IPS-18c (cell line): ENCODE measurements at regions not wholly inside any gene's neighbourhood (a gene's known extent, or its start where the extent isn't known, plus 50 kb on each side); places are given as distances from the start of the nearest gene placed in this dataset.

ENCODE experiments used
- H3K4me3 ChIP-seq: 2 replicates; pipeline ENCODE4 v1.7.0; 2013; ENCODE audit warnings: low read depth, mild to moderate bottlenecking, low read length, moderate library complexity; ENCODE audit not compliant: insufficient read depth
- H3K9me3 ChIP-seq: one replicate; pipeline ENCODE4 v1.6.1; 2013; ENCODE audit warnings: mild to moderate bottlenecking, low read length, moderate library complexity; ENCODE audit not compliant: control insufficient read depth, insufficient read depth

DNA sequence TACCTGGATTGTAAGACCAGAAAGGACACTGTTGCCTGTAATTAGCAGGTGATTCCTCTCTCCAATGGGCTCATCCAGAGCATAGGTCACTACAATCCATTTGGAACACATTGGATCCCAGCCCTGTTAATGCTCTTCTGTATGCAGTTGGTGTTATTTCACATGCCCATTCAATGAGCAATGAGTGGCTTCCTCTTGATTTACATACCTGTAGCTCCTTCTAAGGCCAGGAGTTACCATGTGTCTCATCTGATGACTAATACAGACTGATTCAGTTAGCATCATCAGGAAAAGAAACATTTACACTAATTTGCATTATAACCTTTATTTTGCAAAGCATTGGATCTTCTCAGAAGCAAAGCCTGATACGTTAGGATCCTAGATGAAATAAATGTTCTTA, 83.1 kb upstream of the NPVF start:
- Histone ChIP-seq H3K4me3 (no peak overlapping the region), H3K9me3 (no peaks in the 10 kb centered on the region)

DNA sequence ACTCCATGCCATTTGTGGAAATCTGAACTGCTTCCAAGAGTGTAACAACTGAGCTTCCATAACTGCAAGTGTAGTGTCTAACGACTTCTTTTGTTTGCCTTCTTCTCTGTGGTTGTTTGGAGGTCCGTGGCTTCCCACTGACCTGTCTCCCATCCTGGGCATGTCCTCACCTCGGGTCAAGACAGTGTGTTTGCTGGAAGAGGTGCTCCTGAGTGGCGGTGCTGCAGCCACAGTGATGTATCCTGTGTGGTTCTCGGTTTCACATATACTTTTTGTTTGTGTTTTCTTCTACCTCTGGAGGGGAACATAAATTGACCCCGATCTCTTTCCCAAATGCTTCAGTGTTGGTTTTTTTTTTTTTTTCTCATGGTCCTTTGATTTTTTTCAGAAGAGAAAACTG, 84.7 kb upstream of the NPVF start:
- no peak overlapping the region for H3K4me3 ChIP-seq
- no peaks in the 10 kb centered on the region for H3K9me3 ChIP-seq

GRCh38 chr7:25313526-25313925, 85.2 kb upstream of the NPVF start:
- no peak overlapping the region for H3K4me3 ChIP-seq
- no peaks in the 10 kb centered on the region for H3K9me3 ChIP-seq

GRCh38 chr7:25314094-25314730, 85.9 kb upstream of the NPVF start:
- Histone ChIP-seq H3K4me3 (no peak overlapping the region), H3K9me3 (no peaks in the 10 kb centered on the region)

GRCh38 chr7:25314731-25315267, 86.5 kb upstream of the NPVF start:
- Histone ChIP-seq H3K9me3 (no peaks in the 10 kb centered on the region), H3K4me3 (no peak overlapping the region)

DNA sequence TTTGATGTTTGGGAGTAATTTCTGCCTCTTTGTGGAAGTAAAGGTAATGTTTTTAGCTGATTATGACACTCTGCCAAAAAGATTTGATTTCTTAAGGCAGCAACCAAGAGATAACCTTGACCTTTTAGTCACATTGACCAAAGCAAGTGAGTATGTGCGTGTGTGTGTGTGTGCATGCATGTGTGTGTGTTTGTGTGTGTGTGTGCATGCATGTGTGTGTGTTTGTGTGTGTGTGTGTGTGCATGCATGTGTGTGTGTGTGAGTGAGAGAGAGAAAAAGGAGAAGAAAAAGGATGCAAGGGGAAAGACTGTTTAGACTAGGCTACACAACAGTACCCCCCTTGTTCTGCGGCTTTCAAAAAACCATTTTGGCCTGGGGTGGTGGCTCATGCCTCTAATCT, 88.1 kb upstream of the NPVF start:
- H3K9me3 ChIP-seq, result no peaks in the 10 kb centered on the region

DNA sequence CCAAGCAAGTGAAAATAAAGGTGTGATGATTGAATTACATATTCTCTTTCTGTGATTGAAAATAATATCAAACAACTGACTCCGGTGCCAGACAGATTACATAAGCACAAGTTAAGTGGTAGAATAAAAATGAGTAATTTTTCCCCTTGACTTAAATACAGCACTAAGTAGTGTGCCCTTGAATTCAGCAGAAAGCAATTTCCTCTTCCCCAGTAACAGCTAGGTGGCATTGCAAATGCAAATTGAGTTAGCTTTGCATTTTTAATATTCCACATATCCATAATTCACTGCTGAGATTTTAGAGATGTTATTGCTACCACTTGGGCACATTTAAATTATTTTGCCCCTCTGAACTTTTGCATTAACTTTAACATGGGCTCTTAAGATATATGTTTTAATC, 89.8 kb upstream of the NPVF start:
- no peak overlapping the region for H3K4me3 ChIP-seq
- no peaks in the 10 kb centered on the region for H3K9me3 ChIP-seq

More for the DNA sequence above, 88.1 kb upstream of the NPVF start:
- no peak overlapping the region for H3K4me3 ChIP-seq

- H3K4me3 ChIP-seq, result no peak overlapping the region
- H3K9me3 ChIP-seq, result no peaks in the 10 kb centered on the region
Measured at GRCh38 chr7:25319707-25320106, 91.4 kb upstream of the NPVF start.

- Histone ChIP-seq H3K9me3 (no peaks in the 10 kb centered on the region), H3K4me3 (no peak overlapping the region)
Measured at GRCh38 chr7:25320791-25321190, 92.5 kb upstream of the NPVF start.

DNA sequence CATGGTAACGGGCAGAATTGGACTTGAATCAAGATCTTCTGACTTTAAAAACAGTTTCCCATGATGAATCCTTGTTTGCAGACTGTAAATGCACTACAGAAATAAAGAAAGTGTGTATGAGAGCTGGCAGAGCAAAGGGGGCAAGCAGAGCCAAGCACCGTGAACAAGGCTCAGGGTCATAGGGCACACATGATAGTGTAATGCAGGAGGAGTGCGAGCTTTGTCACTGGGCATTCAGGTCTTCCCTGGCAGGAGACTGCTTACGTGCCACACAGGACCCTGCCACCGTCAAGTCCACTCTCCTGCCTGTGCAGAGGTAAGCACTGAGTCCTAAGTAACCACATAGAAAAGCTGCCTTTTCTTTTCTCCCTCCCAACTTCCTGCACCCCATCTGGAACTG, 93.1 kb upstream of the NPVF start:
- H3K4me3 ChIP-seq, result no peak overlapping the region
- H3K9me3 ChIP-seq, result no peaks in the 10 kb centered on the region

DNA sequence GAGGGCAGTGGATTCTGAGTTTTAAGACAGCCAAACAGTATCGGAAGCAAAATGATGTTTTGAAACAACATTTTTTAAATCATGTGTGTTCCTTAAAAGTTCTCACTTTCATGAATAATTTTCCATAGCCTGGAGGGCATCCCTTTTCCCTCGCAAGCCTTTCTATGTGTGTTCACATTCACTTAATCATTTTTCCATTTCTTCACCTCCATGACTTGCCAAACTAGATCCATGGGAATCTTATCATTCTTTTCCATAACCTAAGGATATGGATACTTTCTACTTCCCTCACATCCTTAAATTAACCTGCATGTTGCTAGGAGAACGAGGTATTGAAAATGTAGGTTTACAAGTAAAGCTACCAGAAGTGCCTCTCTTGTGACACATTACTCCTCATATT, 94.2 kb upstream of the NPVF start:
- no peak overlapping the region for H3K4me3 ChIP-seq
- H3K9me3 ChIP-seq, result no peaks in the 10 kb centered on the region

DNA sequence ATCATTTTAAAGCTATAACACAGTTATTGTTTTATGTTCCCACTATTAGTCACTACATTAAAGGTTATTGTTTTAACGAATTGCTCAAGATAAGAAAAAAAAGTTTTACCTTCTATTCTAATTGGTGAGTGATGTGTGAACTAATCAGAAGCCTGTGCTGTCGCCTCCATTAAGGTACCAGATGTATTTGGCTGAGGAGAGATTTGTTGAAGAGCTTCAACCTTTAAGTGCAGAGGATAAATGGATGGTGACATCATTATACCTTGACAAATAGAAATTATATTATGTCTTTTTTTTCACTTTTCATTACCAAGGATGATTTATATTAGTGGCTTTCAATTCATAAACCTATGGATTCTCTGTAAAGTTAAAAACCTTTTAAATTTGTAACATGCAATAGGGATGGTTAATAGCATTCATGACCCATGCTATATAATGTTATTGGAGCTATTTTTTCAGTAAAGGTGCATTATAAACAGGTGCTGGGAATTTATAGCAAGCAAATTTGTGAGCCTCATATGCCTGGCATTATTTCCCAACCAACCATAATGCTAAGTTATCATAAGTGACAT, 97.0 kb upstream of the NPVF start:
- no peaks in the 10 kb centered on the region for H3K9me3 ChIP-seq
- no peak overlapping the region for H3K4me3 ChIP-seq

- H3K9me3 ChIP-seq, result no peaks in the 10 kb centered on the region
- no peak overlapping the region for H3K4me3 ChIP-seq
Measured at GRCh38 chr7:25326501-25327156, 98.3 kb upstream of the NPVF start.

DNA sequence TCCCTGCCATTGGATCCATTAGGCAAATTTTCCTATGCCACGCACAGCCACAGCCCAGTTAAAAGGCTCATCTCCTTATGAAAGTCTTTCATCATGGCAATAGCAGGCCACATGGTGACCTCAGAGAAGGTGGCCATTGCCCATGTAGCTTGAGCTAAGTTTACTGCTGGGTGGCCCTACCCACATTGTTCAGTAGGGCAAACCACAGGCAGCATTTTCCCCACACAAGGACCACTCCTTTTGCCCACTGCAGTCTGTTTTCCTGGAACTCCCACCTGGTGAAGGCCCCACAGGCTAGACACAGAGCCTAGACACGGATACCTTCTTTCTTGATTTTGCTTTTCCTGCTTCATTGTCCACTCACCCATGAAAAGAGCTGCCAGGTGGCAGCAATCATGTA, 101.5 kb upstream of the NPVF start:
- no peaks in the 10 kb centered on the region for H3K9me3 ChIP-seq
- H3K4me3 ChIP-seq, result no peak overlapping the region

DNA sequence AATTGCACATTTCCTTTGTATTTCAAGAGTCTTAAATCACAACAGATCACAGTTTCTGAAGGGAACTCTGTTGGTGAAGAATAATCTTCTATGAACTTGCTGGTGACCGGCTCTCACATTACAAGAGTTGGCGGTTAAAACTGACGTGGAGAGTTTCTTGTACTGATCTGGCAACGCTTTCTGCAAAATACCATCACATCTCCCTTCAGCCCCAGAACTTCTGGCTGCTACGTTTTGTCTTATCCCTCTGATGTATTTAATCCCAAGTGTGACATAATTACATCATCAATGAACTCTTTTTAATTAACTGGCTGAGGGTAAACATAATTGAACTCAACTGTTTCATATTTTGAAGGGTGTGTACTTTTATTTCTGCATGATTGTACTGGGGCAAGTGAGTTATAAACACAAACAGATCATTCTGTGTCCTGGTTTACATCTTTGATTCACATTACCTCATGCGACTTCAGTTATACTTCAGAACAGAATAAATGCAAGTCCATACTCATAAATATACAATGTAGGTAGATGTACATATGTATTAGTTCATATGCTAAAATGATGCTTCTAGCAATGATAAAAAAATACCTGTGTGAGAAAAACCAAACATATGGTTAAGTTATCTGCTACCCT, 105.1 kb upstream of the NPVF start:
- no peaks in the 10 kb centered on the region for H3K9me3 ChIP-seq
- no peak overlapping the region for H3K4me3 ChIP-seq

GRCh38 chr7:25347360-25348066, 119.2 kb upstream of the NPVF start:
- H3K9me3 ChIP-seq, result no peaks in the 10 kb centered on the region
- no peak overlapping the region for H3K4me3 ChIP-seq

- Histone ChIP-seq H3K4me3 (no peak overlapping the region), H3K9me3 (no peaks in the 10 kb centered on the region)
Measured at GRCh38 chr7:25348104-25348503, 119.8 kb upstream of the NPVF start.
